ENCODE measurements at regions not wholly inside any gene's neighbourhood (a gene's known extent, or its start where the extent isn't known, plus 50 kb on each side); places are given as distances from the start of the nearest gene placed in this dataset.

DNA sequence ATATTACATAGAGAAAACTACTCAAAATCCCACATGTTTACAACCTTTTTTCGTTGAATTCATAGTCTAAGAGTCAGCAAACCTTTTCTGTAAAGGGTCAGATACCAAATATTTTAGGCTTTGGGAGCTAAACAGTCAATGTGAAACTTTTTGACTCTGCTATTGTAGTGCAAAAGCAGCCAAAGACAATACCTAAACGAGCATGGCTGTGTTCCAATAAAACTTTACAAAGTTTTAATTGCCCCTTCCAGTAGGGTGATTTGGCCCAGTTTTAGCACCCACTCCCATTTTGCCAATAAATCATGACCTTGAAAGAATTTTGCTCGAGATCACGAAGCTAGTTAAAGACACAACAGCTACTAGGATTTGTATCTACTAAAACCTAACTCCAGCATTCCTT, 147.2 kb downstream of the ANKRD50 start:
- TF ChIP-seq, protein P1, sequence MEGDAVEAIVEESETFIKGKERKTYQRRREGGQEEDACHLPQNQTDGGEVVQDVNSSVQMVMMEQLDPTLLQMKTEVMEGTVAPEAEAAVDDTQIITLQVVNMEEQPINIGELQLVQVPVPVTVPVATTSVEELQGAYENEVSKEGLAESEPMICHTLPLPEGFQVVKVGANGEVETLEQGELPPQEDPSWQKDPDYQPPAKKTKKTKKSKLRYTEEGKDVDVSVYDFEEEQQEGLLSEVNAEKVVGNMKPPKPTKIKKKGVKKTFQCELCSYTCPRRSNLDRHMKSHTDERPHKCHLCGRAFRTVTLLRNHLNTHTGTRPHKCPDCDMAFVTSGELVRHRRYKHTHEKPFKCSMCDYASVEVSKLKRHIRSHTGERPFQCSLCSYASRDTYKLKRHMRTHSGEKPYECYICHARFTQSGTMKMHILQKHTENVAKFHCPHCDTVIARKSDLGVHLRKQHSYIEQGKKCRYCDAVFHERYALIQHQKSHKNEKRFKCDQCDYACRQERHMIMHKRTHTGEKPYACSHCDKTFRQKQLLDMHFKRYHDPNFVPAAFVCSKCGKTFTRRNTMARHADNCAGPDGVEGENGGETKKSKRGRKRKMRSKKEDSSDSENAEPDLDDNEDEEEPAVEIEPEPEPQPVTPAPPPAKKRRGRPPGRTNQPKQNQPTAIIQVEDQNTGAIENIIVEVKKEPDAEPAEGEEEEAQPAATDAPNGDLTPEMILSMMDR (conservative IDR thresholded peaks at IDR 0.05; ENCODE audit: low read length), result no peak
- no peak for TF ChIP-seq EZH2phosphoT487 (IDR thresholded peaks at IDR 0.05; ENCODE audit: borderline replicate concordance, low read depth, low read length)

All from OCI-LY7 (cell line).